ENCODE measurements at regions not wholly inside any gene's neighbourhood (a gene's known extent, or its start where the extent isn't known, plus 50 kb on each side); places are given as distances from the start of the nearest gene placed in this dataset.
A peak's percentile ranks its signal among the peaks of the same experiment; 100 is the strongest.

DNA sequence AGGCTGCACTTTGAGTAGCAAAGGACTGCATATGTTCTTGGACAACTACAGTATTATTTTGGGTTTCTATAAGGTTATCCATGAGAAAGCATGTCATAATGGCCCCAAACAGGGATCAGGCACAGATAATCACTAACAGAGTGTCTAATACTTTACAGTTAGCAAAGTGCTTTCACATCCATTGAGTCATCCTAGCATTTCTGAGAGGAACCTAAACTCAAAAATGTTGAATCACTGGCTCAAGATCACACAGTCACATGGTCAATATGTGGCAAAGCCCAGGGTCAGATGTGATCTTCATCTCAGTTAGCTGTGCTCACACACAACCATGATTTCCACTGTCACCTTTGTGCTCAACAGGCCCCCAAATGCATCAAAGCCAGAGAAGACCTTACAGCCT lies 156.1 kb upstream of the VRK2 start:
- Histone ChIP-seq H3K27me3 (no peaks in the 10 kb centered on the region), H3K9me3 (no peaks in the 10 kb centered on the region), H3K4me1 (no peaks in the 10 kb centered on the region), H3K27ac (no peak overlapping the region), H3K4me3 (no peak overlapping the region), H3K36me3 (no peaks in the 10 kb centered on the region)
- ATAC-seq (no peak), DNase-seq (no peak)
- intact Hi-C loops (cut with DNase I): no loop called here
- no peak for TF ChIP-seq CTCF (IDR thresholded peaks at IDR 0.05)

- no peak overlapping the region for H3K4me3 ChIP-seq
- ATAC-seq (no peak), DNase-seq (no peak)
- TF ChIP-seq CTCF (IDR thresholded peaks at IDR 0.05): no peak
- H3K4me1 ChIP-seq: no peaks in the 10 kb centered on the region
- H3K27ac ChIP-seq: no peak overlapping the region
- H3K9me3 ChIP-seq: no peaks in the 10 kb centered on the region
- H3K27me3 ChIP-seq: no peaks in the 10 kb centered on the region
- no peaks in the 10 kb centered on the region for H3K36me3 ChIP-seq
- intact Hi-C loops (cut with DNase I): no loop called here
Observed at GRCh38 chr2:57891086-57891712, 155.4 kb upstream of the VRK2 start.

GRCh38 chr2:57892920-57893319 lies 153.7 kb upstream of the VRK2 start:
- Histone ChIP-seq H3K4me1 (no peaks in the 10 kb centered on the region), H3K27ac (no peak overlapping the region), H3K27me3 (no peaks in the 10 kb centered on the region), H3K9me3 (no peaks in the 10 kb centered on the region), H3K4me3 (no peak overlapping the region), H3K36me3 (no peaks in the 10 kb centered on the region)
- TF ChIP-seq CTCF (IDR thresholded peaks at IDR 0.05): no peak
- intact Hi-C loops (cut with DNase I): no loop called here
- ATAC-seq: peak; percentile 27
- no peak for DNase-seq

- no peak for TF ChIP-seq CTCF (IDR thresholded peaks at IDR 0.05)
- ATAC-seq: no peak
- intact Hi-C loops (cut with DNase I): no loop called here
Observed at GRCh38 chr2:57893347-57893746, 153.3 kb upstream of the VRK2 start.

GRCh38 chr2:57893786-57894185 lies 152.8 kb upstream of the VRK2 start:
- Histone ChIP-seq H3K4me1 (no peaks in the 10 kb centered on the region), H3K27ac (no peak overlapping the region), H3K4me3 (no peak overlapping the region), H3K9me3 (no peaks in the 10 kb centered on the region), H3K36me3 (no peaks in the 10 kb centered on the region), H3K27me3 (no peaks in the 10 kb centered on the region)
- no peak for TF ChIP-seq CTCF (IDR thresholded peaks at IDR 0.05)
- DNase-seq (no peak), ATAC-seq (no peak)
- intact Hi-C loops (cut with DNase I): no loop called here

More at GRCh38 chr2:57893347-57893746, 153.3 kb upstream of the VRK2 start:
- DNase-seq: no peak
- Histone ChIP-seq H3K9me3 (no peaks in the 10 kb centered on the region), H3K4me1 (no peaks in the 10 kb centered on the region), H3K27me3 (no peaks in the 10 kb centered on the region), H3K27ac (no peak overlapping the region), H3K36me3 (no peaks in the 10 kb centered on the region), H3K4me3 (no peak overlapping the region)

DNA sequence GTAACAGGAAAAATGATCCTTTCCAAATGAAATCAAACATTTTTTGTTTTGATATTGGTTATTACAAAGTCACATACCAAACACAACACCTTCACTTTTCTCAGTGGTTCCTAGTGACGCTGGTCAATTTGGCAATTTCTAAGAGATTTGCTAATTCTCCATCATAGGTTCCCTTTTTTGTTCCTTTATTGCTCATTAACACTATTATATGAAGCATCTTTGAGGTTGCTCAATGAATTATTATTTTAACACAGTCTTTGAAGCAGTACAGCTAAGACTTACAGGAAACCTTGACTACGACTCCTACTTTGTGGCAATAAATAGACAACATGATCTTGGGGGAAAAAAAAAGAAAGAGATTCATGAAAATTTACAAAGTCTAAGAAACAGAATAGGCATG lies 152.2 kb upstream of the VRK2 start:
- intact Hi-C loops (cut with DNase I): no loop called here
- no peaks in the 10 kb centered on the region for H3K4me1 ChIP-seq
- no peak overlapping the region for H3K4me3 ChIP-seq
- no peaks in the 10 kb centered on the region for H3K27me3 ChIP-seq
- no peak overlapping the region for H3K27ac ChIP-seq
- H3K9me3 ChIP-seq: no peaks in the 10 kb centered on the region
- H3K36me3 ChIP-seq: no peaks in the 10 kb centered on the region
- no peak for TF ChIP-seq CTCF (IDR thresholded peaks at IDR 0.05)
- ATAC-seq (no peak), DNase-seq (no peak)
